IMR-90 (cell line): ENCODE measurements at regions not wholly inside any gene's neighbourhood (a gene's known extent, or its start where the extent isn't known, plus 50 kb on each side); places are given as distances from the start of the nearest gene placed in this dataset.

Experiments used
- ATAC-seq: fragments of 200-7000 bp; cut with Tn5 transposase; 2 replicates; pipeline ENCODE4 v1.9.1; 2020; ENCODE audit warnings: low read depth, mild to moderate bottlenecking, moderate library complexity
- BruUV-seq: library from RNA; stranded (reverse); fragments of 400-500 nt; replicated peaks from 2 replicates; lab custom pipeline; 2021; lab: Mats Ljungman, UMichigan
- CTCF ChIA-PET: fragments of 300-600 bp; formaldehyde crosslinking; extraction: SDS; loops from one replicate; lab custom pipeline; 2021; ENCODE audit warnings: antibody characterized with exemption; lab: Yijun Ruan, JAX
- POLR2A ChIA-PET: fragments of 300-600 bp; sonication (Branson Sonifier 250); formaldehyde crosslinking; loops from one replicate; lab custom pipeline; 2022; ENCODE audit warnings: antibody characterized with exemption; ENCODE audit not compliant: unreplicated experiment; lab: Charles Lee
- DNase-seq: peaks from one replicate; pipeline ENCODE4 v3.0.0; 2013
- H2AFZ ChIP-seq: replicated peaks from 2 replicates; pipeline ENCODE3; 2013; ENCODE audit warnings: low read length, mild to moderate bottlenecking; ENCODE audit not compliant: poor library complexity
- H2AK5ac ChIP-seq: 2 replicates; pipeline ENCODE4 v1.6.1; 2013; ENCODE audit warnings: low read depth, low read length, inconsistent platforms
- H2AK9ac ChIP-seq: replicated peaks from 2 replicates; pipeline ENCODE3; 2013; ENCODE audit warnings: mild to moderate bottlenecking, low read depth, low read length, moderate library complexity; ENCODE audit not compliant: poor library complexity
- H2BK120ac ChIP-seq: 2 replicates; pipeline ENCODE4 v1.6.1; 2013; ENCODE audit warnings: low read depth, low read length, inconsistent platforms
- H2BK15ac ChIP-seq: 3 replicates; pipeline ENCODE4 v1.6.1; 2013; ENCODE audit warnings: low read depth, low read length, inconsistent platforms
- H2BK20ac ChIP-seq: 2 replicates; pipeline ENCODE4 v1.6.1; 2013; ENCODE audit warnings: low read depth, mild to moderate bottlenecking, inconsistent platforms, low read length, moderate library complexity
- H2BK5ac ChIP-seq: 2 replicates; pipeline ENCODE4 v1.6.1; 2013; ENCODE audit warnings: mild to moderate bottlenecking, low read depth, low read length, inconsistent platforms; ENCODE audit not compliant: poor library complexity, severe bottlenecking
- H3K14ac ChIP-seq: replicated peaks from 2 replicates; pipeline ENCODE4 v1.6.1; 2013; ENCODE audit warnings: low read depth, low read length, inconsistent platforms
- H3K18ac ChIP-seq: 2 replicates; pipeline ENCODE4 v1.6.1; 2013; ENCODE audit warnings: low read depth, low read length, control low read depth
- H3K23ac ChIP-seq: 2 replicates; pipeline ENCODE4 v1.6.1; 2013; ENCODE audit warnings: low read depth, low read length, inconsistent platforms
- H3K27ac ChIP-seq: 2 replicates; pipeline ENCODE4 v1.5.1; 2013; ENCODE audit warnings: mild to moderate bottlenecking, control low read depth, low read length; ENCODE audit not compliant: insufficient read depth
- H3K27me3 ChIP-seq: 2 replicates; pipeline ENCODE4 v1.6.1; 2013; ENCODE audit warnings: low read length; ENCODE audit not compliant: control insufficient read depth, insufficient read depth
- H3K36me3 ChIP-seq: 2 replicates; pipeline ENCODE4 v1.6.1; 2013; ENCODE audit warnings: low read length, mixed read lengths; ENCODE audit not compliant: control insufficient read depth, insufficient read depth
- H3K4ac ChIP-seq: 2 replicates; pipeline ENCODE4 v1.6.1; 2013; ENCODE audit warnings: low read depth, low read length, inconsistent platforms
- H3K4me1 ChIP-seq: 2 replicates; pipeline ENCODE4 v1.6.1; 2013; ENCODE audit warnings: low read length, mixed read lengths; ENCODE audit not compliant: control insufficient read depth, insufficient read depth
- H3K4me2 ChIP-seq: 2 replicates; pipeline ENCODE4 v1.6.1; 2013; ENCODE audit warnings: low read depth, mild to moderate bottlenecking, control low read depth, low read length, moderate library complexity
- H3K4me3 ChIP-seq: 2 replicates; pipeline ENCODE4 v1.5.1; 2013; ENCODE audit warnings: low read depth, mild to moderate bottlenecking, control low read depth, low read length, moderate library complexity; ENCODE audit not compliant: insufficient read depth
- H3K56ac ChIP-seq: 2 replicates; pipeline ENCODE4 v1.6.1; 2013; ENCODE audit warnings: low read length, inconsistent platforms; ENCODE audit not compliant: insufficient read depth; ENCODE audit errors: extremely low read depth
- H3K79me1 ChIP-seq, 2 experiments: 2 replicates each; pipeline ENCODE4 v1.6.1; 2013; ENCODE audit warnings: low read length in 2 of 2, inconsistent platforms in 1 of 2, low read depth in 1 of 2
- H3K9ac ChIP-seq: 2 replicates; pipeline ENCODE4 v1.6.1; 2013; ENCODE audit warnings: low read depth, low read length, control low read depth
- H3K9me1 ChIP-seq: 2 replicates; pipeline ENCODE4 v1.6.1; 2013; ENCODE audit warnings: low read length, inconsistent platforms; ENCODE audit not compliant: insufficient read depth
- H3K9me3 ChIP-seq: 2 replicates; pipeline ENCODE4 v1.6.1; 2013; ENCODE audit warnings: low read length; ENCODE audit not compliant: control insufficient read depth, insufficient read depth
- H4K20me1 ChIP-seq: 2 replicates; pipeline ENCODE4 v1.6.1; 2013; ENCODE audit warnings: low read length, inconsistent platforms; ENCODE audit not compliant: insufficient read depth
- H4K5ac ChIP-seq: 2 replicates; pipeline ENCODE4 v1.6.1; 2013; ENCODE audit warnings: mild to moderate bottlenecking, low read depth, low read length, control low read depth
- H4K8ac ChIP-seq, 2 experiments: 2 replicates each; pipeline ENCODE4 v1.6.1; 2013; ENCODE audit warnings: low read depth in 2 of 2, low read length in 2 of 2, control low read depth in 1 of 2, inconsistent platforms in 1 of 2
- H4K91ac ChIP-seq: 2 replicates; pipeline ENCODE4 v1.6.1; 2013; ENCODE audit warnings: low read depth, low read length, inconsistent platforms; ENCODE audit not compliant: insufficient read depth
- BHLHE40 ChIP-seq: fragments of 150-350 bp; IDR thresholded peaks from 2 replicates; pipeline ENCODE4 v1.6.1; 2016; ENCODE audit warnings: mild to moderate bottlenecking, low read depth, low read length
- CHD1 ChIP-seq: IDR thresholded peaks from 2 replicates; pipeline ENCODE4 v1.6.1; 2012; ENCODE audit warnings: low read depth, low read length, improper control_type of control experiment
- FOS ChIP-seq: fragments of 150-350 bp; IDR thresholded peaks from 2 replicates; pipeline ENCODE4 v1.6.1; 2016; ENCODE audit warnings: low read depth, low read length
- MAFK ChIP-seq: IDR thresholded peaks from 2 replicates; pipeline ENCODE4 v1.6.1; 2012; ENCODE audit warnings: low read depth, low read length, improper control_type of control experiment
- MAZ ChIP-seq: IDR thresholded peaks from 2 replicates; pipeline ENCODE4 v1.6.1; 2012; ENCODE audit warnings: low read depth, mild to moderate bottlenecking, low read length, improper control_type of control experiment, moderate library complexity, borderline replicate concordance
- NFE2L2 ChIP-seq: fragments of 150-350 bp; IDR thresholded peaks from 2 replicates; pipeline ENCODE4 v1.6.1; 2016; ENCODE audit warnings: low read depth, mild to moderate bottlenecking, low read length
- RAD21 ChIP-seq: IDR thresholded peaks from 2 replicates; pipeline ENCODE4 v1.6.1; 2012; ENCODE audit warnings: low read length, improper control_type of control experiment
- RCOR1 ChIP-seq: IDR thresholded peaks from 2 replicates; pipeline ENCODE4 v1.6.1; 2012; ENCODE audit warnings: mild to moderate bottlenecking, low read length, improper control_type of control experiment; ENCODE audit not compliant: insufficient replicate concordance
- RFX5 ChIP-seq: IDR thresholded peaks from 2 replicates; pipeline ENCODE4 v1.8.0; 2012; ENCODE audit warnings: low read depth, mild to moderate bottlenecking, low read length, moderate library complexity
- WGBS, 2 experiments: methylation state at CpG; one replicate each; pipeline versions ENCODE4 v1.1.5 to v1.1.7; 2013; ENCODE audit warnings: missing lambda C conversion rate in 2 of 2; ENCODE audit not compliant: insufficient read length in 1 of 2; ENCODE audit errors: extremely low coverage in 2 of 2; 5-methylcytosine and 5-hydroxymethylcytosine counted together
- dilution Hi-C: fragments of 300-500 bp; cut with HindIII; formaldehyde crosslinking; loops from one replicate; pipeline ENCODE4 v1.14.3; 2018; ENCODE audit warnings: low sequenced_read_pairs; ENCODE audit not compliant: unreplicated experiment
- in situ Hi-C: fragments of 300-500 bp; cut with MboI; formaldehyde crosslinking; loops from 3 replicates; pipeline ENCODE4 v1.14.3; 2019; ENCODE audit warnings: low sequenced_read_pairs, inconsistent platforms, mixed read lengths
- intact Hi-C: fragments of 100-400 bp; cut with micrococcal nuclease; formaldehyde crosslinking; loops from 2 replicates; pipeline ENCODE4 v1.10.0; 2022
- TF ChIP-seq, protein P1 (sequence below): fragments of 150-350 bp; IDR thresholded peaks from 2 replicates; pipeline ENCODE4 v1.6.1; 2016; ENCODE audit warnings: low read depth, mild to moderate bottlenecking, low read length, moderate library complexity, borderline replicate concordance

DNA sequence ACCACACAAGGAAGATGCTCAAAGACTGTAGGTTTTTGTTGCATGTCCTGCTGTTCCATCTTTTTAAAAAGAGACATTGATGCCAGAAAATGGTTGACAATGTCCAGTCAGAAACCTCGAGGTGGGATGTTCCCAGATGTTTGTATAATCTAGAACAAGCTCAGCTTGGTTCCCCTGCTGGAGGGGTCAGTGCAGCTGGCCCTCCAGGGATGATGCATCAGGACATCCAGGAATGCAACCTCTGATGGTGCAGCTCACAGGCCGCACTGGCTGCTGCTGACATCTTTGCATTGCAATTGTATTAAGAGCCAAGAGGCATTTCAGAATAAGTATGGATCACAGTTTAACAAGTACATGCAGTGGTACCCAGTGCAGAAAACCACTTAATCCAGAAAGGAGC, 122.4 kb downstream of the MED10 start:
- intact Hi-C loops (no loop called here), dilution Hi-C loops (no loop called here), in situ Hi-C loops (no loop called here)
- 0% methylated on average over 1 of the region's 2 CpGs; no CpG with 5 or more reads in 1 of the 2 experiments for WGBS, 2 experiments
- no peak overlapping the region for H3K9ac ChIP-seq
- no peak overlapping the region for H2BK15ac ChIP-seq
- H3K18ac ChIP-seq = no peak overlapping the region
- no peak overlapping the region for H3K4me3 ChIP-seq
- H3K79me1 ChIP-seq = no peaks in the 10 kb centered on the region
- no peak overlapping the region for H3K4ac ChIP-seq
- no peaks in the 10 kb centered on the region for H3K4me1 ChIP-seq
- H3K27me3 ChIP-seq = no peaks in the 10 kb centered on the region
- ATAC-seq = no peak
- H2BK120ac ChIP-seq = no peak overlapping the region
- no peak overlapping the region for H4K5ac ChIP-seq
- no peak overlapping the region for H4K8ac ChIP-seq
- H3K56ac ChIP-seq = no peak overlapping the region
- no TSS peak for BruUV-seq
- no peak overlapping the region for H2AFZ ChIP-seq
- no peaks in the 10 kb centered on the region for H4K20me1 ChIP-seq
- no peak overlapping the region for H4K91ac ChIP-seq
- no peak overlapping the region for H3K27ac ChIP-seq
- POLR2A ChIA-PET = no interaction called here
- DNase-seq = no peak
- no peak overlapping the region for H3K14ac ChIP-seq
- H2BK20ac ChIP-seq = no peak overlapping the region
- TF ChIP-seq MAZ (no peak), RCOR1 (no peak), MAFK (no peak), BHLHE40 (no peak), NFE2L2 (no peak), FOS (no peak), RAD21 (no peak), CHD1 (no peak), RFX5 (no peak)
- TF ChIP-seq, protein P1, sequence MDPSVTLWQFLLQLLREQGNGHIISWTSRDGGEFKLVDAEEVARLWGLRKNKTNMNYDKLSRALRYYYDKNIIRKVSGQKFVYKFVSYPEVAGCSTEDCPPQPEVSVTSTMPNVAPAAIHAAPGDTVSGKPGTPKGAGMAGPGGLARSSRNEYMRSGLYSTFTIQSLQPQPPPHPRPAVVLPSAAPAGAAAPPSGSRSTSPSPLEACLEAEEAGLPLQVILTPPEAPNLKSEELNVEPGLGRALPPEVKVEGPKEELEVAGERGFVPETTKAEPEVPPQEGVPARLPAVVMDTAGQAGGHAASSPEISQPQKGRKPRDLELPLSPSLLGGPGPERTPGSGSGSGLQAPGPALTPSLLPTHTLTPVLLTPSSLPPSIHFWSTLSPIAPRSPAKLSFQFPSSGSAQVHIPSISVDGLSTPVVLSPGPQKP = no peak
- CTCF ChIA-PET = no interaction called here
- no peak overlapping the region for H3K4me2 ChIP-seq
- H3K9me3 ChIP-seq = peaks cover 34% of the 10 kb centered on the region
- no peaks in the 10 kb centered on the region for H3K9me1 ChIP-seq
- no peak overlapping the region for H2BK5ac ChIP-seq
- no peak overlapping the region for H2AK5ac ChIP-seq
- H2AK9ac ChIP-seq = no peak overlapping the region
- H3K36me3 ChIP-seq = no peaks in the 10 kb centered on the region
- H3K23ac ChIP-seq = no peak overlapping the region
